HCT116 (cell line): ENCODE measurements at regions not wholly inside any gene's neighbourhood (a gene's known extent, or its start where the extent isn't known, plus 50 kb on each side); places are given as distances from the start of the nearest gene placed in this dataset.

Experiments used
- ATAC-seq: fragments of 200-7000 bp; cut with Tn5 transposase; 2 replicates; pipeline ENCODE4 v1.9.1; 2020; ENCODE audit warnings: mild to moderate bottlenecking, moderate library complexity
- BruUV-seq: library from RNA; stranded (reverse); fragments of 400-500 nt; replicated peaks from 2 replicates; lab custom pipeline; 2021; lab: Mats Ljungman, UMichigan
- CTCF ChIA-PET: fragments of 300-600 bp; sonication (Branson Sonifier 250); formaldehyde crosslinking; loops from one replicate; lab custom pipeline; 2021; ENCODE audit warnings: antibody characterized with exemption; lab: Charles Lee
- POLR2A ChIA-PET: fragments of 300-600, 350-600 bp; sonication (Branson Sonifier 250); formaldehyde crosslinking; loops from one replicate; lab custom pipeline; 2021; ENCODE audit warnings: antibody characterized with exemption; lab: Charles Lee
- RAD21 ChIA-PET, 2 experiments: fragments of 300-600 bp; sonication (Branson Sonifier 250); formaldehyde crosslinking; loops; one replicate each; lab custom pipeline; 2023; ENCODE audit warnings: low total read pairs in 2 of 2; ENCODE audit not compliant: uncharacterized antibody in 2 of 2, unreplicated experiment in 2 of 2, low non-redundant PET in 1 of 2; lab: Charles Lee
- DNase-seq: peaks from one replicate; pipeline ENCODE4 v3.0.0-alpha.2; 2010; ENCODE audit warnings: low read depth, low spot score
- H2AFZ ChIP-seq: fragments of 200-600 bp; shearing (Covaris generic), sonication (generic); 2 replicates; pipeline ENCODE4 v1.6.1; 2017; ENCODE audit warnings: low read depth, mixed run types, mixed read lengths, antibody characterized with exemption, low read length; ENCODE audit not compliant: poor library complexity, severe bottlenecking
- H3K27ac ChIP-seq: 2 replicates; pipeline ENCODE4 v1.5.1; 2012; ENCODE audit warnings: low read depth, low read length
- H3K27me3 ChIP-seq: fragments of 200-600 bp; sonication (generic); 2 replicates; pipeline ENCODE4 v1.6.1; 2016; ENCODE audit warnings: mixed run types, low read length, mixed read lengths; ENCODE audit not compliant: insufficient read depth
- H3K36me3 ChIP-seq, 2 experiments: fragments of 200-500 bp in 1 of 2; fragments of 200-600 bp in 1 of 2; sonication (Bioruptor generic) in 1 of 2; sonication (generic) in 1 of 2; 2 replicates each; pipeline versions ENCODE4 v1.5.1 to v1.6.1; 2014 to 2016; ENCODE audit warnings: low read length in 2 of 2, inconsistent platforms in 1 of 2, mixed read lengths in 1 of 2, mixed run types in 1 of 2; ENCODE audit not compliant: insufficient read depth in 2 of 2, control insufficient read depth in 1 of 2
- H3K4me1 ChIP-seq, 2 experiments: fragments of 200-600 bp in 1 of 2; sonication (generic) in 1 of 2; 2 replicates each; pipeline versions ENCODE4 v1.5.1 to v1.6.1; 2012 to 2017; ENCODE audit warnings: low read length in 2 of 2, inconsistent platforms in 1 of 2, mild to moderate bottlenecking in 1 of 2, mixed read lengths in 1 of 2, mixed run types in 1 of 2, moderate library complexity in 1 of 2; ENCODE audit not compliant: insufficient read depth in 2 of 2, control insufficient read depth in 1 of 2
- H3K4me2 ChIP-seq: fragments of 200-600 bp; sonication (generic); 2 replicates; pipeline ENCODE4 v1.6.1; 2017; ENCODE audit warnings: mixed run types, low read length, mixed read lengths
- H3K4me3 ChIP-seq, 2 experiments: fragments of 200-600 bp in 1 of 2; sonication (generic) in 1 of 2; replicated peaks in 1 of 2; 2 replicates each; pipeline ENCODE4 v1.5.1; 2011 to 2016; ENCODE audit warnings: low read length in 2 of 2, control low read depth in 1 of 2, low read depth in 1 of 2, mild to moderate bottlenecking in 1 of 2, mixed read lengths in 1 of 2, mixed run types in 1 of 2
- H3K79me2 ChIP-seq: fragments of 200-600 bp; sonication (generic); 2 replicates; pipeline ENCODE4 v1.6.1; 2017; ENCODE audit warnings: mild to moderate bottlenecking, mixed run types, low read length, moderate library complexity, mixed read lengths; ENCODE audit not compliant: insufficient read depth
- H3K9ac ChIP-seq: fragments of 200-600 bp; sonication (generic); 2 replicates; pipeline ENCODE4 v1.6.1; 2016; ENCODE audit warnings: low read length, mixed read lengths
- H3K9me2 ChIP-seq: fragments of 200-600 bp; sonication (generic), shearing (Covaris generic); 2 replicates; pipeline ENCODE4 v1.6.1; 2017; ENCODE audit warnings: mixed run types, mild to moderate bottlenecking, moderate library complexity; ENCODE audit not compliant: insufficient read depth
- H3K9me3 ChIP-seq, 2 experiments: fragments of 200-500 bp in 1 of 2; fragments of 200-600 bp in 1 of 2; sonication (Bioruptor generic) in 1 of 2; sonication (generic) in 1 of 2; 2 replicates each; pipeline ENCODE4 v1.6.1; 2014 to 2017; ENCODE audit warnings: low read length in 2 of 2, mixed read lengths in 2 of 2, inconsistent platforms in 1 of 2, low read depth in 1 of 2, mild to moderate bottlenecking in 1 of 2, mixed run types in 1 of 2, moderate library complexity in 1 of 2; ENCODE audit not compliant: control insufficient read depth in 1 of 2, insufficient read depth in 1 of 2
- H4K20me1 ChIP-seq: fragments of 200-600 bp; sonication (generic), shearing (Covaris generic); 2 replicates; pipeline ENCODE4 v1.6.1; 2017; ENCODE audit warnings: mixed run types, mild to moderate bottlenecking, moderate library complexity; ENCODE audit not compliant: insufficient read depth
- CBX3 ChIP-seq: IDR thresholded peaks from 2 replicates; pipeline ENCODE4 v1.6.1; 2012; ENCODE audit warnings: low read depth
- CEBPB ChIP-seq: IDR thresholded peaks from 2 replicates; pipeline ENCODE4 v1.6.1; 2012; ENCODE audit warnings: low read depth
- EGR1 ChIP-seq: IDR thresholded peaks from 2 replicates; pipeline ENCODE4 v1.6.1; 2012; ENCODE audit warnings: low read depth
- ELF1 ChIP-seq: IDR thresholded peaks from 2 replicates; pipeline ENCODE4 v1.6.1; 2012; ENCODE audit warnings: low read depth, borderline replicate concordance
- EZH2 ChIP-seq: fragments of 200-600 bp; sonication (generic); IDR thresholded peaks from 2 replicates; pipeline ENCODE4 v1.6.1; 2017; ENCODE audit warnings: antibody characterized with exemption, mixed run types
- EZH2phosphoT487 ChIP-seq: fragments of 200-600 bp; IDR thresholded peaks from 2 replicates; pipeline ENCODE4 v1.6.1; 2018; ENCODE audit warnings: antibody characterized with exemption, borderline replicate concordance
- JUND ChIP-seq: IDR thresholded peaks from 2 replicates; pipeline ENCODE4 v1.6.1; 2012
- MAX ChIP-seq: IDR thresholded peaks from 2 replicates; pipeline ENCODE4 v1.6.1; 2012
- POLR2A ChIP-seq: IDR thresholded peaks from 2 replicates; pipeline ENCODE4 v1.7.0; 2011; ENCODE audit warnings: borderline replicate concordance; ENCODE audit not compliant: insufficient read depth, insufficient read length; ENCODE audit errors: extremely low read depth
- POLR2AphosphoS5 ChIP-seq: IDR thresholded peaks from 2 replicates; pipeline ENCODE4 v1.6.1; 2011; ENCODE audit warnings: mild to moderate bottlenecking, low read depth, low read length, moderate library complexity
- RAD21 ChIP-seq: IDR thresholded peaks from 2 replicates; pipeline ENCODE4 v1.6.1; 2012; ENCODE audit warnings: low read depth, mild to moderate bottlenecking
- SIN3A ChIP-seq: IDR thresholded peaks from 2 replicates; pipeline ENCODE4 v1.6.1; 2012; ENCODE audit warnings: low read depth
- TCF7L2 ChIP-seq: IDR thresholded peaks from 2 replicates; pipeline ENCODE4 v1.7.0; 2011; ENCODE audit warnings: borderline replicate concordance, inconsistent platforms; ENCODE audit not compliant: insufficient read depth, insufficient read length; ENCODE audit errors: extremely low read depth
- YY1 ChIP-seq: IDR thresholded peaks from 2 replicates; pipeline ENCODE4 v1.6.1; 2011; ENCODE audit warnings: low read length, low read depth, moderate library complexity, mild to moderate bottlenecking; ENCODE audit not compliant: insufficient replicate concordance; ENCODE audit errors: extremely low read depth
- ZBTB33 ChIP-seq: IDR thresholded peaks from 2 replicates; pipeline ENCODE4 v1.6.1; 2011; ENCODE audit warnings: mild to moderate bottlenecking, low read length, moderate library complexity; ENCODE audit not compliant: insufficient replicate concordance; ENCODE audit errors: extremely low read depth
- ZFX ChIP-seq: fragments of 450-650 bp; IDR thresholded peaks from 2 replicates; pipeline ENCODE4 v1.6.1; 2017
- ZNF274 ChIP-seq: fragments of 200-500 bp; sonication (Bioruptor generic); IDR thresholded peaks from 2 replicates; pipeline ENCODE4 v1.6.1; 2014; ENCODE audit warnings: mild to moderate bottlenecking, low read depth, low read length, inconsistent platforms
- intact Hi-C: fragments of 100-400 bp; cut with micrococcal nuclease; formaldehyde crosslinking; loops from 2 replicates; pipeline ENCODE4 v1.10.0; 2022
- TF ChIP-seq, protein P1 (sequence below): IDR thresholded peaks from 2 replicates; pipeline ENCODE4 v1.6.1; 2012

DNA sequence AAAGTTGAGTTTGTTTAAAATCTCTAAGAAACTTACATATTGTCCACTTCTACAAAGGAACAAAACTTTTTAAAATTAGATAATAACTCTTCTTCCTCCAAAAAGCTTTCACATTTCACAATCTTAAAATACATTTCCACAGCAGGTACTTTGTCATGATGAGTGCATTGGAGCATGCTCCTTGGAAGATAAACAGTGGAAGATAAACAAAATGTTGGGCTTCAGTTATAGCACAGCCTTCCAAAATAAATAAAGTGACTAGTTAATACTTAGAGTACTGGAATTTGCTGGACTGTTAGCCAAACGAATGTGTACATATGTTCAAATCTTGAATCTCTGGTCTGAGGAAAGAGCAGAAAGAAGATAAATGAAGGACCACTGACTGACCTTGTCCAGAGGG is 54.9 kb upstream of the PDE5A start (continued):
- TF ChIP-seq ZNF274 (no peak), ZFX (no peak), CEBPB (no peak), CBX3 (no peak)

- Histone ChIP-seq H3K9me3 (no peaks in the 10 kb centered on the region), H2AFZ (no peak overlapping the region), H3K4me2 (no peak overlapping the region), H3K27me3 (no peaks in the 10 kb centered on the region), H3K4me1 (no peaks in the 10 kb centered on the region), H3K9ac (no peak overlapping the region), H3K79me2 (no peaks in the 10 kb centered on the region), H3K36me3 (no peaks in the 10 kb centered on the region), H3K27ac (no peak overlapping the region), H4K20me1 (no peaks in the 10 kb centered on the region), H3K4me3 (no peak overlapping the region), H3K9me2 (no peaks in the 10 kb centered on the region)
- ATAC-seq (no peak), DNase-seq (no peak)
- CTCF ChIA-PET = no interaction called here
- TF ChIP-seq SIN3A (no peak), ZBTB33 (no peak), TCF7L2 (no peak), EGR1 (no peak), JUND (no peak), YY1 (no peak), ELF1 (no peak), POLR2AphosphoS5 (no peak), POLR2A (no peak), EZH2 (no peak), EZH2phosphoT487 (no peak), RAD21 (no peak), MAX (no peak)
- TF ChIP-seq, protein P1, sequence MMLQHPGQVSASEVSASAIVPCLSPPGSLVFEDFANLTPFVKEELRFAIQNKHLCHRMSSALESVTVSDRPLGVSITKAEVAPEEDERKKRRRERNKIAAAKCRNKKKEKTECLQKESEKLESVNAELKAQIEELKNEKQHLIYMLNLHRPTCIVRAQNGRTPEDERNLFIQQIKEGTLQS = no peak
- intact Hi-C loops = no loop called here
- RAD21 ChIA-PET = no interaction called here
- no TSS peak for BruUV-seq
- POLR2A ChIA-PET = no interaction called here
These were observed 53.5 kb upstream of the PDE5A start for GRCh38 chr4:119682099-119682498.
